WTC11 (cell line): ENCODE measurements at regions not wholly inside any gene's neighbourhood (a gene's known extent, or its start where the extent isn't known, plus 50 kb on each side); places are given as distances from the start of the nearest gene placed in this dataset.
"Not testable (repeated sequence)": the region's sequence is repeated elsewhere in the genome, so short reads cannot be mapped to it uniquely, and the experiment has no call there.

Experiments
- ATAC-seq: fragments of 200-7000 bp; cut with Tn5 transposase; 2 replicates; pipeline ENCODE4 v1.10.0; 2021; ENCODE audit warnings: mild to moderate bottlenecking, moderate library complexity
- CTCF ChIA-PET: fragments of 300-600 bp; sonication (Branson Sonifier 250); formaldehyde crosslinking; loops from one replicate; lab custom pipeline; 2021; ENCODE audit warnings: antibody characterized with exemption; lab: Charles Lee
- POLR2A ChIA-PET: fragments of 350-600 bp; sonication (Branson Sonifier 250); formaldehyde crosslinking; loops from one replicate; lab custom pipeline; 2021; ENCODE audit warnings: antibody characterized with exemption; lab: Charles Lee
- DNase-seq: peaks from one replicate; pipeline ENCODE4 v3.0.0; 2021; ENCODE audit warnings: low spot score
- H3K27ac Mint-ChIP-seq: 2 replicates; pipeline ENCODE4 v1.8.0; 2021; ENCODE audit warnings: mixed read lengths
- H3K27me3 Mint-ChIP-seq: 2 replicates; pipeline ENCODE4 v1.8.0; 2021; ENCODE audit warnings: low read depth, mild to moderate bottlenecking, moderate library complexity, mixed read lengths
- H3K36me3 Mint-ChIP-seq: 2 replicates; pipeline ENCODE4 v1.8.0; 2021; ENCODE audit warnings: mixed read lengths
- H3K4me1 Mint-ChIP-seq: 2 replicates; pipeline ENCODE4 v1.8.0; 2022; ENCODE audit warnings: mixed read lengths
- H3K4me3 Mint-ChIP-seq: 2 replicates; pipeline ENCODE4 v1.8.0; 2021; ENCODE audit warnings: mild to moderate bottlenecking, moderate library complexity, mixed read lengths
- H3K9me3 Mint-ChIP-seq: 2 replicates; pipeline ENCODE4 v1.8.0; 2021; ENCODE audit warnings: mixed read lengths
- CBFB ChIP-seq: sonication (generic); formaldehyde crosslinking; IDR thresholded peaks from 2 replicates; pipeline ENCODE4 v1.8.1; 2022; ENCODE audit warnings: mild to moderate bottlenecking, low read depth, missing genetic modification reagents
- CDX4 ChIP-seq: fragments of 250-450 bp; sonication (Bioruptor Pico); IDR thresholded peaks from 2 replicates; pipeline ENCODE4 v1.9.0; 2021; ENCODE audit warnings: moderate library complexity, mild to moderate bottlenecking, inconsistent platforms, borderline replicate concordance
- FOXP1 ChIP-seq: sonication (generic); formaldehyde crosslinking; IDR thresholded peaks from 2 replicates; pipeline ENCODE4 v1.8.0; 2022; ENCODE audit warnings: missing genetic modification reagents, mild to moderate bottlenecking, moderate library complexity, borderline replicate concordance
- GABPB1 ChIP-seq: sonication (generic); formaldehyde crosslinking; IDR thresholded peaks from 2 replicates; pipeline ENCODE4 v1.8.1; 2023; ENCODE audit warnings: mild to moderate bottlenecking, missing genetic modification reagents
- IRF2 ChIP-seq: sonication (generic); formaldehyde crosslinking; IDR thresholded peaks from 2 replicates; pipeline ENCODE4 v1.8.0; 2022; ENCODE audit warnings: low read depth, missing genetic modification reagents, borderline replicate concordance
- JUN ChIP-seq: sonication (generic); formaldehyde crosslinking; IDR thresholded peaks from 2 replicates; pipeline ENCODE4 v1.8.0; 2023; ENCODE audit warnings: mild to moderate bottlenecking, missing genetic modification reagents
- MYBL2 ChIP-seq: sonication (generic); formaldehyde crosslinking; IDR thresholded peaks from 2 replicates; pipeline ENCODE4 v1.8.1; 2023; ENCODE audit warnings: mild to moderate bottlenecking, moderate library complexity, missing genetic modification reagents
- NFE2L1 ChIP-seq: sonication (generic); formaldehyde crosslinking; IDR thresholded peaks from 2 replicates; pipeline ENCODE4 v1.8.1; 2023; ENCODE audit warnings: missing genetic modification reagents
- NFYB ChIP-seq: sonication (generic); formaldehyde crosslinking; conservative IDR thresholded peaks from 2 replicates; pipeline ENCODE4 v1.8.0; 2022; ENCODE audit warnings: low read depth, missing genetic modification reagents
- OVOL2 ChIP-seq: fragments of 250-450 bp; sonication (Bioruptor Pico); IDR thresholded peaks from 2 replicates; pipeline ENCODE4 v1.9.0; 2021; ENCODE audit warnings: mild to moderate bottlenecking, borderline replicate concordance
- RELA ChIP-seq: sonication (generic); formaldehyde crosslinking; IDR thresholded peaks from 2 replicates; pipeline ENCODE4 v1.8.1; 2022; ENCODE audit warnings: missing genetic modification reagents, mild to moderate bottlenecking, borderline replicate concordance
- SMAD3 ChIP-seq: sonication (generic); formaldehyde crosslinking; IDR thresholded peaks from 2 replicates; pipeline ENCODE4 v1.8.0; 2022; ENCODE audit warnings: missing genetic modification reagents, mild to moderate bottlenecking, borderline replicate concordance
- SOX15 ChIP-seq: fragments of 250-450 bp; sonication (Bioruptor Pico); IDR thresholded peaks from 2 replicates; pipeline ENCODE4 v1.9.0; 2021; ENCODE audit warnings: mild to moderate bottlenecking
- TEAD1 ChIP-seq: sonication (generic); formaldehyde crosslinking; IDR thresholded peaks from 2 replicates; pipeline ENCODE4 v1.8.0; 2022; ENCODE audit warnings: mild to moderate bottlenecking, missing genetic modification reagents
- ZNF121 ChIP-seq: sonication (generic); formaldehyde crosslinking; IDR thresholded peaks from 2 replicates; pipeline ENCODE4 v1.8.0; 2023; ENCODE audit warnings: missing genetic modification reagents
- TF ChIP-seq, protein P1 (sequence below): sonication (generic); formaldehyde crosslinking; IDR thresholded peaks from 2 replicates; pipeline ENCODE4 v1.8.0; 2022; ENCODE audit warnings: mild to moderate bottlenecking, missing genetic modification reagents
- TF ChIP-seq, protein P2 (sequence below): fragments of 200-600 bp; IDR thresholded peaks from 2 replicates; pipeline ENCODE4 v1.8.0; 2022; ENCODE audit warnings: antibody characterized with exemption
- TF ChIP-seq, protein P3 (sequence below): sonication (generic); formaldehyde crosslinking; IDR thresholded peaks from 2 replicates; pipeline ENCODE4 v1.8.1; 2023; ENCODE audit warnings: mild to moderate bottlenecking, missing genetic modification reagents, moderate library complexity
- TF ChIP-seq, protein P4 (sequence below): sonication (generic); formaldehyde crosslinking; IDR thresholded peaks from 2 replicates; pipeline ENCODE4 v1.8.1; 2022; ENCODE audit warnings: low read depth, missing genetic modification reagents, borderline replicate concordance

DNA sequence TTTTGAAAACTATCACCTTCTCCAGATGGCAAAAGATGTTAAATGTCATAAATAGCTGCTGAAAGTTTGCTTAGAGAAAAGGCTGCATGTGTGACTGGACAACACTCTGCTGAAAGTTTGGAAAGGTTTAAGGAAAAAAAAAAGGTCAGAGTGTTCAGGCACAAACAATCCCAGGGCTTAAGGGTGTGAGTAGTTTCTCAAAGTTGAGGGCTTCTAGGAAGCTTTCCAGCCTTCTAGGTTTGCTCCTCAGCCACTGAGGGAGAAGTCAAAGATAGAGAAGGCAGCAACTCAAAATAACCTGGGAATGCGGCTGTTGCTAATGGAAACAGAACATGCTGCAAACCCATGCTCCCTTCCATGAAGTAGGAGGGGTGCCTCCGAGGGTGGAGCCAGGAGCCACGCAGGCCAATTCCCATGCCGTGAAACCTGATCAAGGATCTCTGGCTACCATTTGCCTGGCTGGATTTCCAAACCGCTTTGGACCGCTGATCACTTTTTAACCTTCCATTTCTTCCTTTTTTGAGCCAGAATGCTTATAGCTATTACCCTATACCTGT, 88.0 kb downstream of the TEX51 start (continued):
- TF ChIP-seq TEAD1 (CRISPR knock-in tag) (no peak), CDX4 (CRISPR knock-in tag) (no peak)

GRCh38 chr2:126988482-126988881, 89.8 kb downstream of the TEX51 start:
- CTCF ChIA-PET, result interaction anchor here (0.7 to 1.3 kb wide), 2 partner anchors 17 to 62 kb away, joined by 3 to 4 read pairs; no protein-coding TSS in a partner anchor

DNA sequence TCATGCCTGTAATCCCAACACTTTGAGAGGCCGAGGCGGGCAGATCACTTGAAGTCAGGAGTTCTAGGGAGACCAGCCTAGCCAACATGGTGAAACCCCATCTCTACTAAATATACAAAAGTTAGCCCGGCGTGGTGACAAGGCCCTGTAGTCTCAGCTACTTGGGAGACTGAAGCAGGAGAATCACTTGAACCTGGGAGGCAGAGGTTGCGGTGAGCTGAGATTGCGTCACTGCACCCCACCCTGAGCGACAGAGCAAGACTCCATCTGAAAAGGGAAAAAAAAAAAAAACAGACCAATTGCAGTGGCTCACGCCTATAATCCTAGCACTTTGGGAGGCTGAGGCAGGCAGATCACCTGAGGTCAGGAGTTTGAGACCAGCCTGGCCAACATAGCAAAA, 90.4 kb downstream of the TEX51 start:
- POLR2A ChIA-PET, H3K36me3 Mint-ChIP-seq, DNase-seq, H3K27me3 Mint-ChIP-seq, CTCF ChIA-PET, ATAC-seq, H3K4me3 Mint-ChIP-seq, H3K4me1 Mint-ChIP-seq, H3K27ac Mint-ChIP-seq: not testable (repeated sequence)
- peaks cover 10% of the 10 kb centered on the region for H3K9me3 Mint-ChIP-seq

More at GRCh38 chr2:126988482-126988881, 89.8 kb downstream of the TEX51 start:
- H3K4me1 Mint-ChIP-seq, result no peaks in the 10 kb centered on the region
- H3K36me3 Mint-ChIP-seq, result no peaks in the 10 kb centered on the region; the same call in 1 of the 2 replicates
- H3K4me3 Mint-ChIP-seq, result no peak overlapping the region
- TF ChIP-seq JUN (CRISPR knock-in tag), result no peak
- no peak for TF ChIP-seq NFE2L1 (CRISPR knock-in tag)
- TF ChIP-seq, protein P1, sequence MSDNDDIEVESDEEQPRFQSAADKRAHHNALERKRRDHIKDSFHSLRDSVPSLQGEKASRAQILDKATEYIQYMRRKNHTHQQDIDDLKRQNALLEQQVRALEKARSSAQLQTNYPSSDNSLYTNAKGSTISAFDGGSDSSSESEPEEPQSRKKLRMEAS, result no peak
- TF ChIP-seq, protein P2, sequence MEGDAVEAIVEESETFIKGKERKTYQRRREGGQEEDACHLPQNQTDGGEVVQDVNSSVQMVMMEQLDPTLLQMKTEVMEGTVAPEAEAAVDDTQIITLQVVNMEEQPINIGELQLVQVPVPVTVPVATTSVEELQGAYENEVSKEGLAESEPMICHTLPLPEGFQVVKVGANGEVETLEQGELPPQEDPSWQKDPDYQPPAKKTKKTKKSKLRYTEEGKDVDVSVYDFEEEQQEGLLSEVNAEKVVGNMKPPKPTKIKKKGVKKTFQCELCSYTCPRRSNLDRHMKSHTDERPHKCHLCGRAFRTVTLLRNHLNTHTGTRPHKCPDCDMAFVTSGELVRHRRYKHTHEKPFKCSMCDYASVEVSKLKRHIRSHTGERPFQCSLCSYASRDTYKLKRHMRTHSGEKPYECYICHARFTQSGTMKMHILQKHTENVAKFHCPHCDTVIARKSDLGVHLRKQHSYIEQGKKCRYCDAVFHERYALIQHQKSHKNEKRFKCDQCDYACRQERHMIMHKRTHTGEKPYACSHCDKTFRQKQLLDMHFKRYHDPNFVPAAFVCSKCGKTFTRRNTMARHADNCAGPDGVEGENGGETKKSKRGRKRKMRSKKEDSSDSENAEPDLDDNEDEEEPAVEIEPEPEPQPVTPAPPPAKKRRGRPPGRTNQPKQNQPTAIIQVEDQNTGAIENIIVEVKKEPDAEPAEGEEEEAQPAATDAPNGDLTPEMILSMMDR, result no peak
- TF ChIP-seq NFYB, result no peak
- TF ChIP-seq IRF2, result no peak
- TF ChIP-seq ZNF121, result no peak
- TF ChIP-seq SOX15 (CRISPR knock-in tag), result no peak
- TF ChIP-seq MYBL2, result no peak
- no peak for TF ChIP-seq RELA
- TF ChIP-seq GABPB1 (CRISPR knock-in tag), result no peak
- TF ChIP-seq, protein P3, sequence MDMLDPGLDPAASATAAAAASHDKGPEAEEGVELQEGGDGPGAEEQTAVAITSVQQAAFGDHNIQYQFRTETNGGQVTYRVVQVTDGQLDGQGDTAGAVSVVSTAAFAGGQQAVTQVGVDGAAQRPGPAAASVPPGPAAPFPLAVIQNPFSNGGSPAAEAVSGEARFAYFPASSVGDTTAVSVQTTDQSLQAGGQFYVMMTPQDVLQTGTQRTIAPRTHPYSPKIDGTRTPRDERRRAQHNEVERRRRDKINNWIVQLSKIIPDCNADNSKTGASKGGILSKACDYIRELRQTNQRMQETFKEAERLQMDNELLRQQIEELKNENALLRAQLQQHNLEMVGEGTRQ (CRISPR knock-in tag), result no peak
- no peak for TF ChIP-seq OVOL2 (CRISPR knock-in tag)
- TF ChIP-seq, protein P4, sequence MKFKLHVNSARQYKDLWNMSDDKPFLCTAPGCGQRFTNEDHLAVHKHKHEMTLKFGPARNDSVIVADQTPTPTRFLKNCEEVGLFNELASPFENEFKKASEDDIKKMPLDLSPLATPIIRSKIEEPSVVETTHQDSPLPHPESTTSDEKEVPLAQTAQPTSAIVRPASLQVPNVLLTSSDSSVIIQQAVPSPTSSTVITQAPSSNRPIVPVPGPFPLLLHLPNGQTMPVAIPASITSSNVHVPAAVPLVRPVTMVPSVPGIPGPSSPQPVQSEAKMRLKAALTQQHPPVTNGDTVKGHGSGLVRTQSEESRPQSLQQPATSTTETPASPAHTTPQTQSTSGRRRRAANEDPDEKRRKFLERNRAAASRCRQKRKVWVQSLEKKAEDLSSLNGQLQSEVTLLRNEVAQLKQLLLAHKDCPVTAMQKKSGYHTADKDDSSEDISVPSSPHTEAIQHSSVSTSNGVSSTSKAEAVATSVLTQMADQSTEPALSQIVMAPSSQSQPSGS, result no peak
- TF ChIP-seq FOXP1 (CRISPR knock-in tag), result no peak
- TF ChIP-seq CBFB, result no peak
- TF ChIP-seq SMAD3 (CRISPR knock-in tag), result no peak
- ATAC-seq (no peak), DNase-seq (no peak)
- POLR2A ChIA-PET, result no interaction called here
- H3K27ac Mint-ChIP-seq, result no peak overlapping the region
- peaks cover 10% of the 10 kb centered on the region for H3K27me3 Mint-ChIP-seq
- H3K9me3 Mint-ChIP-seq, result peaks cover 10% of the 10 kb centered on the region
